HepG2 (cell line): ENCODE measurements at regions not wholly inside any gene's neighbourhood (a gene's known extent, or its start where the extent isn't known, plus 50 kb on each side); places are given as distances from the start of the nearest gene placed in this dataset.

ENCODE experiments used
- CEBPB ChIP-seq: IDR thresholded peaks from 2 replicates; pipeline ENCODE4 v1.6.1; 2011; ENCODE audit warnings: low read depth, low read length, improper control_type of control experiment, borderline replicate concordance
- HDAC6 ChIP-seq: fragments of 200-600 bp; sonication (generic); IDR thresholded peaks from 2 replicates; pipeline ENCODE4 v1.7.0; 2017; ENCODE audit warnings: mild to moderate bottlenecking, antibody characterized with exemption, low read length, low read depth
- HNF4A ChIP-seq: sonication (generic); formaldehyde crosslinking; IDR thresholded peaks from 2 replicates; pipeline ENCODE4 v1.4.0; 2020; ENCODE audit warnings: missing genetic modification reagents
- HNRNPLL ChIP-seq: fragments of 200-400 bp; formaldehyde crosslinking; IDR thresholded peaks from 2 replicates; pipeline ENCODE4 v1.6.1; 2017; ENCODE audit warnings: mild to moderate bottlenecking, low read depth, low read length; ENCODE audit not compliant: poor library complexity, severe bottlenecking
- PHF21A ChIP-seq: sonication (generic); formaldehyde crosslinking; IDR thresholded peaks from 2 replicates; pipeline ENCODE4 v1.5.0; 2020; ENCODE audit warnings: mild to moderate bottlenecking, missing genetic modification reagents
- POLR2AphosphoS2 ChIP-seq: IDR thresholded peaks from 2 replicates; pipeline ENCODE4 v1.6.1; 2011; ENCODE audit warnings: low read depth, low read length, improper control_type of control experiment
- RARA ChIP-seq: IDR thresholded peaks from 2 replicates; pipeline ENCODE4 v1.6.1; 2016; ENCODE audit warnings: missing genetic modification reagents, missing compliant biosample characterization
- ZNF12 ChIP-seq: sonication (generic); formaldehyde crosslinking; IDR thresholded peaks from 2 replicates; pipeline ENCODE4 v1.5.0; 2020; ENCODE audit warnings: missing genetic modification reagents
- ZNF263 ChIP-seq: sonication (generic); formaldehyde crosslinking; IDR thresholded peaks from 2 replicates; pipeline ENCODE4 v1.4.0; 2020; ENCODE audit warnings: missing genetic modification reagents
- ZNF780A ChIP-seq: sonication (generic); formaldehyde crosslinking; IDR thresholded peaks from 2 replicates; pipeline ENCODE4 v1.8.0; 2022; ENCODE audit warnings: mild to moderate bottlenecking, missing genetic modification reagents, moderate library complexity
- TF ChIP-seq, protein P1 (sequence below): sonication (generic); formaldehyde crosslinking; conservative IDR thresholded peaks from 2 replicates; pipeline ENCODE4 v1.4.0; 2020; ENCODE audit warnings: mild to moderate bottlenecking, missing genetic modification reagents, moderate library complexity
- TF ChIP-seq, protein P2 (sequence below): IDR thresholded peaks from 2 replicates; pipeline ENCODE4 v1.4.0; 2020; ENCODE audit warnings: mild to moderate bottlenecking, missing genetic modification reagents

GRCh38 chr2:234839285-234839684 is 112.5 kb upstream of the SH3BP4 start (continued):
- TF ChIP-seq, protein P1, sequence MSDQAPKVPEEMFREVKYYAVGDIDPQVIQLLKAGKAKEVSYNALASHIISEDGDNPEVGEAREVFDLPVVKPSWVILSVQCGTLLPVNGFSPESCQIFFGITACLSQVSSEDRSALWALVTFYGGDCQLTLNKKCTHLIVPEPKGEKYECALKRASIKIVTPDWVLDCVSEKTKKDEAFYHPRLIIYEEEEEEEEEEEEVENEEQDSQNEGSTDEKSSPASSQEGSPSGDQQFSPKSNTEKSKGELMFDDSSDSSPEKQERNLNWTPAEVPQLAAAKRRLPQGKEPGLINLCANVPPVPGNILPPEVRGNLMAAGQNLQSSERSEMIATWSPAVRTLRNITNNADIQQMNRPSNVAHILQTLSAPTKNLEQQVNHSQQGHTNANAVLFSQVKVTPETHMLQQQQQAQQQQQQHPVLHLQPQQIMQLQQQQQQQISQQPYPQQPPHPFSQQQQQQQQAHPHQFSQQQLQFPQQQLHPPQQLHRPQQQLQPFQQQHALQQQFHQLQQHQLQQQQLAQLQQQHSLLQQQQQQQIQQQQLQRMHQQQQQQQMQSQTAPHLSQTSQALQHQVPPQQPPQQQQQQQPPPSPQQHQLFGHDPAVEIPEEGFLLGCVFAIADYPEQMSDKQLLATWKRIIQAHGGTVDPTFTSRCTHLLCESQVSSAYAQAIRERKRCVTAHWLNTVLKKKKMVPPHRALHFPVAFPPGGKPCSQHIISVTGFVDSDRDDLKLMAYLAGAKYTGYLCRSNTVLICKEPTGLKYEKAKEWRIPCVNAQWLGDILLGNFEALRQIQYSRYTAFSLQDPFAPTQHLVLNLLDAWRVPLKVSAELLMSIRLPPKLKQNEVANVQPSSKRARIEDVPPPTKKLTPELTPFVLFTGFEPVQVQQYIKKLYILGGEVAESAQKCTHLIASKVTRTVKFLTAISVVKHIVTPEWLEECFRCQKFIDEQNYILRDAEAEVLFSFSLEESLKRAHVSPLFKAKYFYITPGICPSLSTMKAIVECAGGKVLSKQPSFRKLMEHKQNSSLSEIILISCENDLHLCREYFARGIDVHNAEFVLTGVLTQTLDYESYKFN (CRISPR knock-in tag): 0 out of 2 replicates have a peak, but pooled peaks have one; percentile 22
- no peak for TF ChIP-seq PHF21A (CRISPR knock-in tag)
- TF ChIP-seq POLR2AphosphoS2: no peak
- no peak for TF ChIP-seq ZNF780A (CRISPR knock-in tag)
- TF ChIP-seq ZNF263 (CRISPR knock-in tag): no peak
- TF ChIP-seq ZNF12 (CRISPR knock-in tag): no peak
- peak; percentile 16; the same call in 1 of the 2 replicates for TF ChIP-seq CEBPB
- TF ChIP-seq HNF4A (CRISPR knock-in tag): peak; percentile 21; the same call in 1 of the 2 replicates
- TF ChIP-seq HDAC6: no peak
- peak; percentile 32; the same call in 1 of the 2 replicates for TF ChIP-seq RARA (CRISPR knock-in tag)
- TF ChIP-seq, protein P2, sequence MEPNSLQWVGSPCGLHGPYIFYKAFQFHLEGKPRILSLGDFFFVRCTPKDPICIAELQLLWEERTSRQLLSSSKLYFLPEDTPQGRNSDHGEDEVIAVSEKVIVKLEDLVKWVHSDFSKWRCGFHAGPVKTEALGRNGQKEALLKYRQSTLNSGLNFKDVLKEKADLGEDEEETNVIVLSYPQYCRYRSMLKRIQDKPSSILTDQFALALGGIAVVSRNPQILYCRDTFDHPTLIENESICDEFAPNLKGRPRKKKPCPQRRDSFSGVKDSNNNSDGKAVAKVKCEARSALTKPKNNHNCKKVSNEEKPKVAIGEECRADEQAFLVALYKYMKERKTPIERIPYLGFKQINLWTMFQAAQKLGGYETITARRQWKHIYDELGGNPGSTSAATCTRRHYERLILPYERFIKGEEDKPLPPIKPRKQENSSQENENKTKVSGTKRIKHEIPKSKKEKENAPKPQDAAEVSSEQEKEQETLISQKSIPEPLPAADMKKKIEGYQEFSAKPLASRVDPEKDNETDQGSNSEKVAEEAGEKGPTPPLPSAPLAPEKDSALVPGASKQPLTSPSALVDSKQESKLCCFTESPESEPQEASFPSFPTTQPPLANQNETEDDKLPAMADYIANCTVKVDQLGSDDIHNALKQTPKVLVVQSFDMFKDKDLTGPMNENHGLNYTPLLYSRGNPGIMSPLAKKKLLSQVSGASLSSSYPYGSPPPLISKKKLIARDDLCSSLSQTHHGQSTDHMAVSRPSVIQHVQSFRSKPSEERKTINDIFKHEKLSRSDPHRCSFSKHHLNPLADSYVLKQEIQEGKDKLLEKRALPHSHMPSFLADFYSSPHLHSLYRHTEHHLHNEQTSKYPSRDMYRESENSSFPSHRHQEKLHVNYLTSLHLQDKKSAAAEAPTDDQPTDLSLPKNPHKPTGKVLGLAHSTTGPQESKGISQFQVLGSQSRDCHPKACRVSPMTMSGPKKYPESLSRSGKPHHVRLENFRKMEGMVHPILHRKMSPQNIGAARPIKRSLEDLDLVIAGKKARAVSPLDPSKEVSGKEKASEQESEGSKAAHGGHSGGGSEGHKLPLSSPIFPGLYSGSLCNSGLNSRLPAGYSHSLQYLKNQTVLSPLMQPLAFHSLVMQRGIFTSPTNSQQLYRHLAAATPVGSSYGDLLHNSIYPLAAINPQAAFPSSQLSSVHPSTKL (CRISPR knock-in tag): peak; percentile 31; the same call in 1 of the 2 replicates
- no peak for TF ChIP-seq HNRNPLL
